GM21723 (cell line): ENCODE measurements at regions not wholly inside any gene's neighbourhood (a gene's known extent, or its start where the extent isn't known, plus 50 kb on each side); places are given as distances from the start of the nearest gene placed in this dataset.

Experiments used
- ATAC-seq: cut with Tn5 transposase; IDR thresholded peaks from one replicate; pipeline ENCODE4 v1.9.1; 2021; ENCODE audit warnings: mild to moderate bottlenecking, moderate library complexity; ENCODE audit not compliant: unreplicated experiment

- ATAC-seq: no peak
Observed at GRCh38 chr1:209380420-209380819, 203.1 kb upstream of the CAMK1G start.

- ATAC-seq: no peak
Observed at GRCh38 chr1:209382231-209383100, 201.0 kb upstream of the CAMK1G start.

GRCh38 chr1:209383422-209383821, 200.1 kb upstream of the CAMK1G start:
- ATAC-seq: no peak

DNA sequence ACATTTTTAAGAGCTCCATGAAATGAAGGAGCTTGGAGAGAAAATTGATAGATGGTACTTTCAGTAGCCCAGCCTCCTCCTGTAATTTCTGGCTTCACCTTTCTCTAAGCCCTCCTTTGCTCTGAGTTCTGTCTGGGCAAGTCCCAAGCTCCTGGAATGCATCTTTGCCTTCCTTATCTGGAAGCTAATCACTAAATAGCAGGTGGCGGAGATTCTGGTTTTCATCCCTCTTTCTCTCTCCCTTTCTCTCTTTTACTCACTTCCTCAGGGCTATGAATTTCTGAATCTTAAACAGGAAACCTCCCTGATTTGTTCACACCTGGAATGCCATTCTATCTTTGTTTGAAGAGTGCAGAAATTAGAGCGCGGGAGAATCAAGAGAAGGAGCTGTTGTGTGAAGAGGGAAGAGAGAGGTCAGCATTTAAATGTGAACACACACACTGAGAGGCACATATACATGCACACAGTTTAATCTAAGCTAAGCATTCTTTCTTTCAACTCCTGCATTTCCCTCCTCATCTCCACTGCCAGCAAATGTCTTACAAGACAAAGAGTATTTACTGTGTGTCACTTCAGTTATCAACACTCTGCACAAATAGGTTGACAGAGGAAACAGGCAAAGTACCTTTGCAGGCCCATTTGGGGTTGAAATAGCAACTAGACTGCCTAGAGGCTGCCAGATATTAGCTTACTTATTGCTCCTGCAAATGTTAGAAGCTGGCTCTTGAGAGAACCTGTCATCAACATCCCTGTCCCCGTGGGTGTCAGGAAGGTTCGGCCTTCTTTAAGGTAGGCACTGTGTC, 199.4 kb upstream of the CAMK1G start:
- ATAC-seq: no peak

DNA sequence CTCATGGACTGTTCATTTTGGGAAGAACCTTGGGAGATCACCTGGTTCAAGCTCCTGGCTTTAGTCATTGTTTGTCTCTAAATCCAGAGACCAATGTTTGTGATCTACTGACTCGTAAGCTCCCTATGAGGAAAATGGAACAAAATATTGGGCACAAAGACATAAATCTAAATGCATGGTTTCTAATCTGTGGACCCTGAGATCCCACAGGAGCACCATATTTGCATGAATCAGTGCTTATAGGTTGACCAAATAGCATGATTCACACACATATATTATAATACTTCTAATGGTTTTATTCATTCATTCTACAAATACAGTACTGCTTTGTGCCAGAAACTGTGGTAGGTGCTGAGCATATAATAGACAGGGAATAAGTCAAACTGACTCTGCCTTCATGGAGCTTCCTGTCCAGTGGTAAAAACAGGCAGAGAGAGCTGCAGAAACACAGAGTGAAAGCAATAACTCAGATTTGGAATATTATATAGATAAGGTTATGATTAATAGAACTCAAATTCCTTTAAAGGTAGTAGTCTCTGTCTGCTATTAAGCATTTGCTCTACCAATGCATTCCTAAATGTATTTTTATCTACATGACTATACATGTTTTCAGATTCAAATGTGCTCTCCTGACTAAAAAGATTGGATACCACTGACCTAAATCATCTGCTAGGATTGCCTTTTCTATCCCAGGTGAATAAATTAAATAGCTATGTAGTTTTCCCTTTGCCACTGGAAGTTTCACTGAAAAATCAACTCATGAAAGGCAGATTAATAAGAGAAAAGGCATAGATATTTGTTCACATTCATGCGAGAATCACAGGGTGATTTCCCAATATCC, 198.6 kb upstream of the CAMK1G start:
- no peak for ATAC-seq

- no peak for ATAC-seq
Observed at GRCh38 chr1:209386156-209386555, 197.4 kb upstream of the CAMK1G start.

GRCh38 chr1:209387271-209387968, 196.1 kb upstream of the CAMK1G start:
- no peak for ATAC-seq

DNA sequence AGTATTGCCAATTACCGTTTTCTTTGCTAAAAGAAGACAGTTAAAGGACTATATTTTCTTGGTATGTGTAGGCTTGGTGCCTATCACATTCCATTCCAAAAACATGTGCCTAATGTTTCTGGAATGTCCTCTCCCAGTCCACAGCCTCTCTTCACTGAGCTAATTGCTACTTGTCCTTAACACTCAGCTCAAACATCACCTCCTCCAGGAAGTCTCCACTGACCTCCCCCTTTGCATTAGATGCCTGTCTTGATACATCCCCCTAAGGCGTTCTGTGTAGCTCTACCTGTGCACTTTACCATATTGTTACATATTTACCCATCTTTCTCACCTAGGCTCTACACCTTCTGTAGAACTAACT, 195.6 kb upstream of the CAMK1G start:
- no peak for ATAC-seq

DNA sequence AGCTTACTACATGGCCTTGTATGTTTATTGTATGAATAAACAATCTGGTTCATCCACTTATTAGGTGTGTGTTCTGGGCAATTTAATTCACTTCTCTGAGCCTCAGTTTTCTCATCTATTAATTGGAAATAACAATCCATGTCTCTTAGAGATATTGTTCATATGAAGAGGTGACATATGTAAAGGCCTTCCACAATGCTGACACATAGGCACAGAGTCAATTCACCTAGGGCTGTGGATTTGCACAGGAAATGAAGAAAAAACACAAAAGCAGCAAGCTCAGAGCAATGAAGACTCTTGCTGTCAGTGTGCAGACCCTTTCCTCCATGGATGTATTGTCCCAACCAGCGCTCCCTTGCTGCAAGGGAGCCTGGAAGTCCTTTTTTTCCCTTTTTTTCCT, 195.2 kb upstream of the CAMK1G start:
- no peak for ATAC-seq

- ATAC-seq: no peak
Observed at GRCh38 chr1:209389258-209389657, 194.3 kb upstream of the CAMK1G start.

- no peak for ATAC-seq
Observed at GRCh38 chr1:209389975-209390374, 193.5 kb upstream of the CAMK1G start.

DNA sequence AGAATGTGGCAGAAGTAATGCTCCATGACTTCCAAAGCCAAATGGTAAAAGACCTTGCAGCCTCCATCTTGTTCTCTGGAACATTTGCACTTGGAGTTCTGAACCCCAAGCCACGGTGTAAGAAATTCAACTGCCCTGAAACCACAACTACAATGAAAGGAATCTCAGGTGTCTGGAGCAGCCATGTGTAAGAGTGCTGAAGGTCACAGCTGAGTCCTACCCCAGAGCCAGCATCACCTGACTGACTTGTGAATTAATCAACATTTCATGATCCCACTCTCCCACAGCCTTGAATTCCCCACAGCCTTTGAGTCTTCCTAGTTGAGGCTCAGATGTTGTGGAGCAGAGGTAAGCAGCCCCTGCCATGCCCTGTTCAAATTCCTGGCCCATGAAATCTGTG, 192.8 kb upstream of the CAMK1G start:
- ATAC-seq: no peak

DNA sequence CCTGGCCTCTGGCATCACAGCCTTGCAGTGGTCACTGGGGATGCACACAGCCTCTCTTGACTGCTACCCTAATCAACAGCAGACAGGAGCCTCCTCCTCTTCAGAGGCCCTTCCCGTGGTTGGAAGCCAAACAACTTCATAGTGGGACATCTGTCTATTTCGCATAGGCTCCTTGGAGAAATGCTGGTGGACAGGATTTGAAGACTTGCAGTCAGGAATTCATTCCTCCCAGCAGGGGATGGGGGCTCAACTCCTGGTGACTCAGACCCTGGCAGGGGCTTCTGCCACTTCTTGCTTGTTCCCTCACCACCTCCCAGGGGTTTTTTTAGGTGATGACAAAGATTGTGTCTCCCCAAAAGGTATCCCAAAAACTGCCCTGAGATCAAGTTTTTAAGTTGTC, 191.7 kb upstream of the CAMK1G start:
- no peak for ATAC-seq

GRCh38 chr1:209395169-209395568, 188.3 kb upstream of the CAMK1G start:
- no peak for ATAC-seq

DNA sequence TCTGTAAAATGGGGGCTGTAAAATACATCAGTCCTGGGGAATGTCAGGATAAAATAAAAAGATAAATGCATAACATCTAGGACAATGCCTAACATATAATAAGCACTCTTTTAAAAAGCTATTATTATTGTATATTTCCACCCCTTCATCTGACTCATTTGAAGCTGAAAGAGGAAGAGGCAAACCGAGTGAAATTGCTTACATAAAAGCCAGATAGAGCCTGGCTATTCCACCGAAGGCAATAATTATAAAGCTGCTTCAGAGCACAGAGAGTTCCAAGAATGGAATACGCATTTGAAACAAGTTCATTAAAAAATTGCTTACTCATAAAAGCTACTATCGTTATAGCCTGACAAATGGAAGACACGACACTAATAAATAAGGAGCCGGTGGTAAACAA, 186.1 kb upstream of the CAMK1G start:
- ATAC-seq: no peak

DNA sequence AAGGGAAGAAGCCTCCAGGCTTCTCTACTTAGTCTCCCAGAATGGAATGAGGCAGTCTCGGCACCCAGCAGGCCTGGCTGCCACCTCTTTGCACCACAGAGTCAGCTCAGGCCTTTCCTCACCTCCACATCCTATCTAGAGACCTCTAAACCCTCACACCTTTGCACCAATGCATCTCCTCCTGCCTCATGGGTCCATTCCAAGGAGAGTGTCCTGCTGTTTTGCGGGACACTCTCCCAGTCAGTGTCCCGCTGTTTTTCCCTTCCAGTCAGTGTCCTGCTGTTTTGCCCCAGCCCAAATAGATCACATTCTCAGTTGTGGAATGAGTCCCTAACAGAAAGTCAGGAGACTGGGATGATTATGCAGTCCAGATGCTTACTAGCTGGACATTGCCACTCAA, 185.6 kb upstream of the CAMK1G start:
- ATAC-seq: no peak

- ATAC-seq: no peak
Observed at GRCh38 chr1:209398313-209398991, 185.1 kb upstream of the CAMK1G start.

DNA sequence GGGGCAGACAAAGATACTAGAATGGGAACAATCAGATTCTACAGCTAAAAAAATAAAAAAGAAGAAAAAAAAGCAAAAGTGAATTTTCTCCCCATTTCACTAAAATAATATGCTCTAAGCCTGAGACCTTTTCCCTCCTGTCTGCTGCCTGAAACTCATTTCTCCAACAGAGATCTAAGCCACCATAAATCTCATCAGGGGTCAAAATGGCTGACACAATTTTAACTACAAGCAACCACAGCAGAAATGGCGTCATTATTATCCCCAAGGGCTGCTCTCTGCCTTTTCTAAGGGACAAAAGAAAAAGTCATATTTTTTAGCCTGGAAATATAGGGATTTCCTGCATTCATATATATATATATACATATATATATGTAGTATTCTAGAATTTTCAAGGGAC, 183.7 kb upstream of the CAMK1G start:
- no peak for ATAC-seq

DNA sequence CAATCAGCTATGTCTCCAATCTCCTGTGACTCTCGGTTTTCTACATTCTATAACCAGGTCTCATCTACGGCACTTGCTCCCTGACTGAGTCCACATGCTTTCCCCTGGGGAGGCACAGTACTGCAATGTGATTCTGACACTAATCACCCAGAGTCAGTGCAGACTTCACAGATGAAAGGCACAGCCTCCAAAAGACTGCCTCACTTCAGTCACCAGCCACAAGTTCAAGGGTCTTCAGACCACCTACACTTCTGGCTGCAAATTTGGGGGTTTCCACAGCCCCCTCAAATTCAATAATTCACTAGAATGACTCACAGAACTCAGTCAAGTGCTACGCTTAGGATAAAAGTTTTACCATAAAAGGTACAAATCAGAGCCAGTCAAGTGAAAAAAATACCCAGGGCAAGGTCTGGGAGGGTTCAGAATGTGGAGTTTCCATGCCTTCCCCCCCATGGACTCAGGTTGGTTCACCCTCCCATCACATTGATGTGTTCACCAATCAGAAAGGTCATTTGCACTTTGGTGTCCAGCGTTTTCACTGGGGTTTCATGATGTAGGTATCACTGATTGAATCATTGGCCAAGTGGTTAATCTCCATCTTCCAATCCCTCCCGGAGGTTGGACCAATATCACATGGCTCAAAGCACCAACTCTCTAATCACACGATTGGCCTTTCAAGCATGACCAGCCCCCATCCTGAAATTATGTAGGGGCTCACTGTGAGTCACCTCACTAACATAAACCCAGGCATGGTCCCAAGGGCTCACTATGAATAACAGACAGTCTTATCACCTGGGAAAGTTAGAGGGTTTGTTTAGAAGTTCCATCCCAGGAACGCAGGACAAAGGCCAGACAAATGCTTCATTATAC, 182.9 kb upstream of the CAMK1G start:
- no peak for ATAC-seq
